ENCODE measurements at regions not wholly inside any gene's neighbourhood (a gene's known extent, or its start where the extent isn't known, plus 50 kb on each side); places are given as distances from the start of the nearest gene placed in this dataset.

DNA sequence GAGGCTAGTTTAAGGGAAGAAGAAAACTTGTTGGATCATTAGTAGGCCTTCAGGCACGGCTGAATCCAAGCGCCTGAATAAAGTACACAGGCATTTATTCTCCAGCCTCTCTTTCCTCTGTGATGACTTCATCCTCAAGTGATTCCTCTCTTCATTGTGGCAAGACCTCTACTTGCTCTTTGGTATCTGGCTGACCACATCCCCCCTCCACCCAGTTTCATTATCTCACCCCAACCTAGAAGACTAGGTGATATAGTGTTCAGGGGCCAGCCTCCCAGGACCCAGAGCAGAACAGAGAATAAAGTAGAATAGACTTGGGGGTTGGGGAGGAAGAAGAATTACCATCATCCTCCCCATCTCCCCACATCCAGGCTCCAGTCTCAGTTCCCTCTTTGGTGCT, 189.3 kb downstream of the MIAT start:
- TF ChIP-seq, protein P1, sequence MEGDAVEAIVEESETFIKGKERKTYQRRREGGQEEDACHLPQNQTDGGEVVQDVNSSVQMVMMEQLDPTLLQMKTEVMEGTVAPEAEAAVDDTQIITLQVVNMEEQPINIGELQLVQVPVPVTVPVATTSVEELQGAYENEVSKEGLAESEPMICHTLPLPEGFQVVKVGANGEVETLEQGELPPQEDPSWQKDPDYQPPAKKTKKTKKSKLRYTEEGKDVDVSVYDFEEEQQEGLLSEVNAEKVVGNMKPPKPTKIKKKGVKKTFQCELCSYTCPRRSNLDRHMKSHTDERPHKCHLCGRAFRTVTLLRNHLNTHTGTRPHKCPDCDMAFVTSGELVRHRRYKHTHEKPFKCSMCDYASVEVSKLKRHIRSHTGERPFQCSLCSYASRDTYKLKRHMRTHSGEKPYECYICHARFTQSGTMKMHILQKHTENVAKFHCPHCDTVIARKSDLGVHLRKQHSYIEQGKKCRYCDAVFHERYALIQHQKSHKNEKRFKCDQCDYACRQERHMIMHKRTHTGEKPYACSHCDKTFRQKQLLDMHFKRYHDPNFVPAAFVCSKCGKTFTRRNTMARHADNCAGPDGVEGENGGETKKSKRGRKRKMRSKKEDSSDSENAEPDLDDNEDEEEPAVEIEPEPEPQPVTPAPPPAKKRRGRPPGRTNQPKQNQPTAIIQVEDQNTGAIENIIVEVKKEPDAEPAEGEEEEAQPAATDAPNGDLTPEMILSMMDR (IDR thresholded peaks at IDR 0.05; ENCODE audit: insufficient read depth, low read depth, low read length) = no peak
- no peak for DNase-seq (ENCODE audit: low read depth)
- H3K4me3 ChIP-seq (ENCODE audit: low read depth, low read length) = no peak overlapping the region

- TF ChIP-seq, protein P1 (IDR thresholded peaks at IDR 0.05; ENCODE audit: insufficient read depth, low read depth, low read length) = no peak
- H3K4me3 ChIP-seq (ENCODE audit: low read depth, low read length) = no peak overlapping the region
- DNase-seq (ENCODE audit: low read depth) = no peak
Measured at GRCh38 chr22:26847046-26847445, 189.7 kb downstream of the MIAT start.

GRCh38 chr22:26847816-26848215, 190.4 kb downstream of the MIAT start:
- no peak overlapping the region for H3K4me3 ChIP-seq (ENCODE audit: low read depth, low read length)
- no peak for DNase-seq (ENCODE audit: low read depth)
- TF ChIP-seq, protein P1 (IDR thresholded peaks at IDR 0.05; ENCODE audit: insufficient read depth, low read depth, low read length) = no peak

- DNase-seq (ENCODE audit: low read depth) = no peak
- no peak overlapping the region for H3K4me3 ChIP-seq (ENCODE audit: low read depth, low read length)
- TF ChIP-seq, protein P1 (IDR thresholded peaks at IDR 0.05; ENCODE audit: insufficient read depth, low read depth, low read length) = no peak
Measured at GRCh38 chr22:26848244-26848920, 191.0 kb downstream of the MIAT start.

DNA sequence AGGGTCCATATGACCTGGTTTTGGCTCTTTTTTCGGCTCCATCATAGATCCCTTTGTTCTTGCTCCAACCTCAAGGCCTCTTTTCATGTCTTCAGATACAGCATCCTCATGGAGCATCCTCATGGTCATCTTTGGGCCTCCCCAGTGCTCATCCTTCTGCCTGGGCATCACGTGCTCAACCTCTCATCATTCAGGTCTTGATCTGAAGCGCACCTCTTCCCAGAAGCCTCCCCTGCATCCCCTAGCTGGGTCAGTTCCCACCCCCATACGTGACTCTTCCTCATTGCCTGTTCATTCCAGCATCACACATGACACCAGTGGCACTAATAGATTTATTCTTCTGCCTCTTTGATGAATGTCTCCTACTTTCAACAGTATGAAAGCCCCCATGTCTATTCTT, 192.2 kb downstream of the MIAT start:
- DNase-seq (ENCODE audit: low read depth) = no peak
- H3K4me3 ChIP-seq (ENCODE audit: low read depth, low read length) = no peak overlapping the region
- TF ChIP-seq, protein P1 (IDR thresholded peaks at IDR 0.05; ENCODE audit: insufficient read depth, low read depth, low read length) = no peak

GRCh38 chr22:26851125-26851524, 193.7 kb downstream of the MIAT start:
- H3K4me3 ChIP-seq (ENCODE audit: low read depth, low read length) = no peak overlapping the region
- TF ChIP-seq, protein P1 (IDR thresholded peaks at IDR 0.05; ENCODE audit: insufficient read depth, low read depth, low read length) = no peak
- no peak for DNase-seq (ENCODE audit: low read depth)

DNA sequence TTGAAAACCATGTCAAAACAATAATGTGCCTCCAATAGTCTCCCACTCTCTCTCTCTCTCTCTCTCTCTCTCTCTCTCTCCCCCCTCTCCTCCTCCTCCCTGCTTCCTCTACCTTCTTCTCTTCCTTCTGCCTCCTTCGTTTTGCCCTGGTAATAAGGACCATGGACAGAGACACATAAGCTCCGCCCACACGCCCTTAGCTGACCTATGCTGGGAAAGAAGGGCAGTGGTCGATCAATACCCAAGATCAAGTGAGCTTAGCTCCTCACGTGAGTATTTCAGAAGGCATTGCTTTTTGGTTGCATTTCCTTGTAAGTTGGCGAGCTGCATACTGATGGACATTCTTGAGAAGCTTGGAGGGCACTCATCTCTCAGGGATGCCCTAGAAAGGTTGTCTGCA, 194.8 kb downstream of the MIAT start:
- TF ChIP-seq, protein P1 (IDR thresholded peaks at IDR 0.05; ENCODE audit: insufficient read depth, low read depth, low read length) = no peak
- H3K4me3 ChIP-seq (ENCODE audit: low read depth, low read length) = no peak overlapping the region

More for the DNA sequence above, 194.8 kb downstream of the MIAT start:
- DNase-seq (ENCODE audit: low read depth) = no peak

All from fibroblast of villous mesenchyme (primary cell).